Neural progenitor cell (in vitro differentiated cells): ENCODE measurements at regions not wholly inside any gene's neighbourhood (a gene's known extent, or its start where the extent isn't known, plus 50 kb on each side); places are given as distances from the start of the nearest gene placed in this dataset.
"Not testable (repeated sequence)": the region's sequence is repeated elsewhere in the genome, so short reads cannot be mapped to it uniquely, and the experiment has no call there.

Experiments
- DNase-seq: peaks from one replicate; pipeline ENCODE4 v3.0.0-alpha.2; 2016; ENCODE audit warnings: low spot score
- H2AFZ ChIP-seq: fragments of 200-600 bp; sonication (generic); replicated peaks from 2 replicates; pipeline ENCODE4 v1.6.1; 2016; ENCODE audit warnings: antibody characterized with exemption
- H3F3A ChIP-seq: fragments of 200-600 bp; sonication (generic); 2 replicates; pipeline ENCODE4 v1.6.1; 2016; ENCODE audit warnings: antibody characterized with exemption, low read depth
- H3K27ac ChIP-seq: fragments of 200-600 bp; sonication (generic); 2 replicates; pipeline ENCODE4 v1.5.1; 2016; ENCODE audit warnings: mild to moderate bottlenecking
- H3K27me3 ChIP-seq: fragments of 200-600 bp; sonication (generic); 2 replicates; pipeline ENCODE4 v1.6.1; 2016; ENCODE audit warnings: mild to moderate bottlenecking, moderate library complexity
- H3K36me3 ChIP-seq: fragments of 200-600 bp; sonication (generic); 2 replicates; pipeline ENCODE4 v1.5.1; 2016
- H3K4me1 ChIP-seq: fragments of 200-600 bp; sonication (generic); 2 replicates; pipeline ENCODE4 v1.6.1; 2016; ENCODE audit warnings: mixed run types
- H3K4me2 ChIP-seq: fragments of 200-600 bp; sonication (generic); 2 replicates; pipeline ENCODE4 v1.6.1; 2016
- H3K4me3 ChIP-seq: fragments of 200-600 bp; sonication (generic); 2 replicates; pipeline ENCODE4 v1.5.1; 2016
- H3K79me2 ChIP-seq: fragments of 200-600 bp; sonication (generic); 2 replicates; pipeline ENCODE4 v1.6.1; 2016; ENCODE audit warnings: low read depth
- H3K9ac ChIP-seq: fragments of 200-600 bp; sonication (generic); 2 replicates; pipeline ENCODE4 v1.6.1; 2016
- H3K9me3 ChIP-seq: fragments of 200-600 bp; sonication (generic); 2 replicates; pipeline ENCODE4 v1.5.1; 2016; ENCODE audit warnings: low read depth
- H4K20me1 ChIP-seq: fragments of 200-600 bp; sonication (generic); 2 replicates; pipeline ENCODE4 v1.6.1; 2016; ENCODE audit warnings: low read depth
- H3K27ac Mint-ChIP-seq: 3 replicates; pipeline ENCODE4 v1.8.0; 2021; ENCODE audit warnings: mixed read lengths
- H3K27me3 Mint-ChIP-seq: 2 replicates; pipeline ENCODE4 v1.8.0; 2022; ENCODE audit warnings: low read depth, mild to moderate bottlenecking, inconsistent platforms, moderate library complexity, mixed read lengths; ENCODE audit not compliant: insufficient read depth
- H3K36me3 Mint-ChIP-seq: 3 replicates; pipeline ENCODE4 v1.8.0; 2021; ENCODE audit warnings: mixed read lengths
- H3K4me1 Mint-ChIP-seq: 3 replicates; pipeline ENCODE4 v1.8.0; 2021; ENCODE audit warnings: mixed read lengths
- H3K4me3 Mint-ChIP-seq: 3 replicates; pipeline ENCODE4 v1.8.0; 2021; ENCODE audit warnings: mild to moderate bottlenecking, moderate library complexity, mixed read lengths
- H3K9me3 Mint-ChIP-seq: 3 replicates; pipeline ENCODE4 v1.8.0; 2020; ENCODE audit warnings: mixed read lengths
- EZH2 ChIP-seq: fragments of 200-600 bp; sonication (generic); IDR thresholded peaks from 2 replicates; pipeline ENCODE4 v1.6.1; 2017; ENCODE audit warnings: antibody characterized with exemption, mild to moderate bottlenecking, moderate library complexity
- EZH2phosphoT487 ChIP-seq: fragments of 200-600 bp; sonication (generic); IDR thresholded peaks from 2 replicates; pipeline ENCODE4 v1.6.1; 2017; ENCODE audit warnings: antibody characterized with exemption
- TF ChIP-seq, protein P1 (sequence below): fragments of 200-600 bp; sonication (generic); IDR thresholded peaks from 2 replicates; pipeline ENCODE4 v1.5.1; 2017; ENCODE audit warnings: antibody characterized with exemption, mild to moderate bottlenecking

DNA sequence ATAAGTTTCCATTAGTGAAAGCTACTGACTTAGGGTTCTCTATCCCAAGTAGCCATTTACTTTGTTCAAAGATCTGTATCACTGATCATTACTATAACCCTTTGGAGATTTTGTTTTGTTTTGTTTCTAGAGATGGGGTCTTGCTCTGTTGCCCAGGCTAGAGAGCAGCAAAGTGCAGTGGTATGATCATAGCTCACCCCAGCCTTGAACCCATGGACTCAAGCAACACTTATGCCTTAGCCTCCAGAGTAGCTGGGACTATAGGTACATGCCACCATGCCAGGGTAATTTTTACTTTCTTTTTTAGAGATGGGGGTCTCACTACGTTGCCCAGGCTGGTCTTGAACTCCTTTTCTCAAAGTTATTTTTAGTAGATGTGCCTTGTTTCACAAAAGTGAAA lies 154.7 kb downstream of the KCNJ2 start:
- Mint-ChIP-seq H3K9me3 (no peaks in the 10 kb centered on the region), H3K27me3 (no peaks in the 10 kb centered on the region), H3K4me3 (no peak overlapping the region), H3K36me3 (no peaks in the 10 kb centered on the region), H3K27ac (no peak overlapping the region), H3K4me1 (no peaks in the 10 kb centered on the region)
- H3K4me1 ChIP-seq = no peaks in the 10 kb centered on the region
- no peaks in the 10 kb centered on the region for H3F3A ChIP-seq
- H3K79me2 ChIP-seq = no peaks in the 10 kb centered on the region
- H4K20me1 ChIP-seq = no peaks in the 10 kb centered on the region
- H2AFZ ChIP-seq = no peak overlapping the region
- H3K4me3 ChIP-seq = no peak overlapping the region
- no peaks in the 10 kb centered on the region for H3K27me3 ChIP-seq
- TF ChIP-seq EZH2phosphoT487 (no peak), EZH2 (no peak)
- TF ChIP-seq, protein P1, sequence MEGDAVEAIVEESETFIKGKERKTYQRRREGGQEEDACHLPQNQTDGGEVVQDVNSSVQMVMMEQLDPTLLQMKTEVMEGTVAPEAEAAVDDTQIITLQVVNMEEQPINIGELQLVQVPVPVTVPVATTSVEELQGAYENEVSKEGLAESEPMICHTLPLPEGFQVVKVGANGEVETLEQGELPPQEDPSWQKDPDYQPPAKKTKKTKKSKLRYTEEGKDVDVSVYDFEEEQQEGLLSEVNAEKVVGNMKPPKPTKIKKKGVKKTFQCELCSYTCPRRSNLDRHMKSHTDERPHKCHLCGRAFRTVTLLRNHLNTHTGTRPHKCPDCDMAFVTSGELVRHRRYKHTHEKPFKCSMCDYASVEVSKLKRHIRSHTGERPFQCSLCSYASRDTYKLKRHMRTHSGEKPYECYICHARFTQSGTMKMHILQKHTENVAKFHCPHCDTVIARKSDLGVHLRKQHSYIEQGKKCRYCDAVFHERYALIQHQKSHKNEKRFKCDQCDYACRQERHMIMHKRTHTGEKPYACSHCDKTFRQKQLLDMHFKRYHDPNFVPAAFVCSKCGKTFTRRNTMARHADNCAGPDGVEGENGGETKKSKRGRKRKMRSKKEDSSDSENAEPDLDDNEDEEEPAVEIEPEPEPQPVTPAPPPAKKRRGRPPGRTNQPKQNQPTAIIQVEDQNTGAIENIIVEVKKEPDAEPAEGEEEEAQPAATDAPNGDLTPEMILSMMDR = no peak
- no peaks in the 10 kb centered on the region for H3K9me3 ChIP-seq
- H3K9ac ChIP-seq = no peak overlapping the region
- no peak for DNase-seq
- H3K4me2 ChIP-seq = no peak overlapping the region
- no peak overlapping the region for H3K27ac ChIP-seq
- H3K36me3 ChIP-seq = no peaks in the 10 kb centered on the region

DNA sequence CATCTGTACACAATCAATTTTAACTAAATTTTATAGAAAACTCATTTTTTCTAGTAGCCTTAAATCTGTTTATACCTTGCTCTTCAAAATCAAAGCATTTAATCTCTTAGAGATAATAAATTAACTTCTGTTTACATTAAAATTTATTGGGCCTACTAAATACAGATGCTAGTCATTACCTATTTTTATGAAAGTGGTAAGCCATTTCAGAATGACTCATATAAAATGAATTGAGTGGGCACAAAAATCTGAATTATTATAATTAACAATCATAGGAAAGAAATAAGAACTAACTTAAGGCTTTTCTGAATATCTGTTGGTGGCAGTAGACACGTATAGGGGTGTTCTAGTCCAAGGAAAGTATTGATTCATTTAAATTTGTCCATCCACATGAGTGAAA lies 157.9 kb downstream of the KCNJ2 start:
- DNase-seq = no peak
- Histone ChIP-seq H3K9me3 (no peaks in the 10 kb centered on the region), H3K4me3 (no peak overlapping the region), H3K79me2 (no peaks in the 10 kb centered on the region), H3K27me3 (no peaks in the 10 kb centered on the region), H2AFZ (peak overlapping the region; percentile 5), H3K9ac (no peak overlapping the region), H3F3A (no peaks in the 10 kb centered on the region), H3K36me3 (no peaks in the 10 kb centered on the region), H3K4me1 (no peaks in the 10 kb centered on the region), H3K27ac (no peak overlapping the region), H3K4me2 (no peak overlapping the region), H4K20me1 (no peaks in the 10 kb centered on the region)
- Mint-ChIP-seq H3K36me3 (no peaks in the 10 kb centered on the region), H3K4me3 (no peak overlapping the region), H3K4me1 (no peaks in the 10 kb centered on the region), H3K9me3 (no peaks in the 10 kb centered on the region), H3K27me3 (no peaks in the 10 kb centered on the region), H3K27ac (no peak overlapping the region)
- TF ChIP-seq EZH2 (no peak), EZH2phosphoT487 (no peak)
- TF ChIP-seq, protein P1 = no peak

DNA sequence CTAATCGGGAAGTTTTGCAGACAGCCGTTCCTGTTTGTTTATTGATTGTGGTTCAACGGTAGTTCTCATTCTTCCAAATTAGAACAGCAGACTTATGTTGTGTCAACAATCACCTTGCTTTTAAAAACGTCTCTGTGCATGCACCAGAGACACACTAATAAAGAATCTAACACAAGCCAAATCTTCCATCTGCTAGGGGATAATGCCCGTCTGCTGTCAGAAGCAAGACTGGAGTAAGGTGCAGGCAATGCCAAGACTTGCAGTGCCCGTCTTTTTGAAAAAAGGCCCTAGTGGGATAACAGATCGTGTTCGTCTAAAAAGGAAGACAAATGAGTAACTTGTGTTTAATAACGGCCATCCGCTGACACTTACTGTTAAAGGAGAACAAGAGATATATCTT lies 158.4 kb downstream of the KCNJ2 start:
- H3K27me3 ChIP-seq = no peaks in the 10 kb centered on the region
- H3K9ac ChIP-seq = no peak overlapping the region
- no peak overlapping the region for H3K4me3 Mint-ChIP-seq
- no peak for TF ChIP-seq EZH2
- no peak for TF ChIP-seq EZH2phosphoT487
- TF ChIP-seq, protein P1 = no peak
- no peaks in the 10 kb centered on the region for H3K36me3 ChIP-seq
- no peaks in the 10 kb centered on the region for H3K4me1 ChIP-seq
- no peaks in the 10 kb centered on the region for H3K4me1 Mint-ChIP-seq
- H2AFZ ChIP-seq = peak overlapping the region; percentile 5
- H3K9me3 Mint-ChIP-seq = no peaks in the 10 kb centered on the region
- H3K79me2 ChIP-seq = no peaks in the 10 kb centered on the region
- H3K27ac Mint-ChIP-seq = no peak overlapping the region
- no peak for DNase-seq
- H3F3A ChIP-seq = no peaks in the 10 kb centered on the region
- no peak overlapping the region for H3K4me3 ChIP-seq
- no peaks in the 10 kb centered on the region for H3K36me3 Mint-ChIP-seq
- H3K27ac ChIP-seq = no peak overlapping the region
- no peaks in the 10 kb centered on the region for H4K20me1 ChIP-seq
- no peaks in the 10 kb centered on the region for H3K9me3 ChIP-seq
- no peak overlapping the region for H3K4me2 ChIP-seq
- H3K27me3 Mint-ChIP-seq = no peaks in the 10 kb centered on the region

DNA sequence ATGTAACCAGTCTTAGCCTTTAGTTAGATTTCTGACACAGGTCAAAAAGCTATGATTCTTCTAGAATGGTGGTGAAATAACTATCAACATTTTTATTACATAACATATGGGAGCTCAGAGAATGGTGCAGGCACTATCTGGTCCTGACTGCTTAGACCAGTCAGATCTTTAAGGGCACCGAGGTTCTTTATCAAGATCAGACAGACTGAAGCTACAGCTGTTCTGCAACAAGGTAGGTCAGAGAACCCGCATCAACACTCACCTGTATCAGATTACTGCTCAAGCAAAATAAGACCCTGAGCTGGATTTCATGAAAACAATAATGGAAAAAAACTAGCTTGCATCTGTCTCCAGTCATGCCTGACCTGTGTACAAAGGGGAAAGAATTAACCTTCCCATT lies 160.4 kb downstream of the KCNJ2 start:
- no peaks in the 10 kb centered on the region for H3K4me1 Mint-ChIP-seq
- H3K9me3 Mint-ChIP-seq = no peaks in the 10 kb centered on the region
- no peaks in the 10 kb centered on the region for H3K36me3 ChIP-seq
- no peaks in the 10 kb centered on the region for H3K36me3 Mint-ChIP-seq
- no peaks in the 10 kb centered on the region for H3K79me2 ChIP-seq
- no peak for DNase-seq
- H3K4me3 Mint-ChIP-seq = no peak overlapping the region
- TF ChIP-seq EZH2 = no peak
- TF ChIP-seq EZH2phosphoT487 = no peak
- TF ChIP-seq, protein P1 = no peak
- no peaks in the 10 kb centered on the region for H3K4me1 ChIP-seq
- no peaks in the 10 kb centered on the region for H4K20me1 ChIP-seq
- no peak overlapping the region for H3K4me2 ChIP-seq
- H3F3A ChIP-seq = no peaks in the 10 kb centered on the region
- H3K27me3 ChIP-seq = no peaks in the 10 kb centered on the region
- H3K27ac ChIP-seq = no peak overlapping the region
- no peak overlapping the region for H3K4me3 ChIP-seq
- H3K9ac ChIP-seq = no peak overlapping the region
- no peak overlapping the region for H3K27ac Mint-ChIP-seq
- H3K9me3 ChIP-seq = no peaks in the 10 kb centered on the region
- no peak overlapping the region for H2AFZ ChIP-seq
- H3K27me3 Mint-ChIP-seq = no peaks in the 10 kb centered on the region

DNA sequence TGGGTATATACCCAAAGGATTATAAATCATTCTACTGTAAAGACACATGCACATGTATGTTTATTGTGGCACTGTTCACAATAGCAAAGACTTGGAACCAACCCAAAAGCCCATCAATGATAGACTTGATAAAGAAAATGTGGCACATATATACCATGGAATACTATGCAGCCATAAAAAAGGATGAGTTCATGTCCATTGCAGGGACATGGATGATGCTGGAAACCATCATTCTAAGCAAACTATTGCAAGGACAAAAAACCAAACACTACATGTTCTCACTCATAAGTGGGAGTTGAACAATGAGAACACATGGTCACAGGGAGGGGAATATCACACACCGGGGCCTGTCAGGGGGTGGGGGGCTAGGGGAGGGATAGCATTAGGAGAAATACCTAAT lies 161.7 kb downstream of the KCNJ2 start:
- not testable (repeated sequence) for H3K4me3 Mint-ChIP-seq, H3K9ac ChIP-seq, H3K27ac Mint-ChIP-seq, H3F3A ChIP-seq, H3K36me3 ChIP-seq, H2AFZ ChIP-seq, H3K4me1 ChIP-seq, H4K20me1 ChIP-seq, H3K9me3 Mint-ChIP-seq, DNase-seq, H3K4me1 Mint-ChIP-seq, H3K79me2 ChIP-seq, H3K9me3 ChIP-seq, H3K27me3 Mint-ChIP-seq, H3K36me3 Mint-ChIP-seq, H3K27ac ChIP-seq, H3K4me2 ChIP-seq, H3K27me3 ChIP-seq, H3K4me3 ChIP-seq
